Inflammatory macrophage treated with lipopolysaccharide for 1 hour (primary cell): ENCODE measurements at regions not wholly inside any gene's neighbourhood (a gene's known extent, or its start where the extent isn't known, plus 50 kb on each side); places are given as distances from the start of the nearest gene placed in this dataset.
A peak's percentile ranks its signal among the peaks of the same experiment; 100 is the strongest.

Experiments
- DNase-seq, 2 donors: peaks; one replicate each; pipeline ENCODE4 v3.0.0-alpha.2; 2020 to 2022

DNA sequence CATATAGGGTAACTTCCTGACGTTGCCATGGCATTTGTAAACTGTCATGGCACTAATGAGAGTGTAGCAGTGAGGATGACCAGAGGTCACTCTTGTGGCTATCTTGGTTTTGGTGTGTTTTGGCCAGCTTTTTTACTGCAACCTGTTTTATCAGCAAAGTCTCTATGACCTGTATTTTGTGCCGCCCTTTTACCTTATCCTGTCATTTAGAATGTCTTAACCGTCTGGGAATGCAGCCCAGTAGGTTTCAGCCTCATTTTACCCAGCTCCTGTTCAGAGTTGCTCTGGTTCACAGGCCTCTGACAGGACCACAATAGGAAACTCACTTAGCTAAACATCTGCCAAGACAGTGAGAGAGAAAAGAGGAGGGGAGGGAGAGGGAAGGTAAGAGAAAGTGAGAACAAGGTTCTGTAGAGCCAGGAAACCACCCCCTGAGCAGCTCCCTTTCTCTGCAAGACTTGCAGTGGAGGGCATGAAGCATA lies 64.8 kb upstream of the PLEKHG3 start:
- no peak for DNase-seq

DNA sequence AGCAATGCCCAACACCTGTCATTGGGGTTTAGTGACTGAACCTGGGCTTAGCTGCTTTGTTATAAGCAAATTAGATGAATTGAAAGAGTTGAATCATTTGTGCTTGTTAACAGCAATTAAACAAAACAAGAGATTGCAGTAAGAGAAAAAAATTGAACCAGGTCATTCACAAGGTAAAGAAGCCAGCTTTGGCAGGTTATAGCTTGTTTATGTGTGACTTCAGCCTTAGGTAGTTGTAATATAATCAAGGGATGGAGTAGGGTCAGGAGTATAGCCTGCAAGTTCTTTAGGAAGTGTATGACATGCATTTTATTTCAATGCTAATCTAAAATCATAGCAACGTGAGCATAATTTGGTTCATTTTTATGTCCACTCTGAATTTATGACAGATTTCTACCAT lies 63.4 kb upstream of the PLEKHG3 start:
- no peak for DNase-seq

DNA sequence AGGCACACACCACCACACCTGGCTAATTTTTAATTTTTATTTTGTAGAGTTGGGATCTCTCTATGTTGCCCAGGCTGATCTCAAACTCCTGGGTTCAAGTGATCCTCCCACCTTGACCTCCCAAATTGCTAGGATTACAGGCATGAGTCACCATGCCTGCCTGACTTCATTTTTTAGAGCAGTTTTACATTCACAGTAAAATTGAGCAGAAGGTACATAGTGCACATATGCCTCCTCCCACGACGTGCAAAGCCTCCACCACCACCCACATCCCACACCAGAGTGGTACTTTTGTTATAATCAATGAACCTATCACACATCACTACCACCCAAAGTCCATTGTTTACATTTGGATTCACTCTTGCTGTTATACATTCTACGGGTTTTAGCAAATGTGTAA lies 62.5 kb upstream of the PLEKHG3 start:
- DNase-seq: no peak

DNA sequence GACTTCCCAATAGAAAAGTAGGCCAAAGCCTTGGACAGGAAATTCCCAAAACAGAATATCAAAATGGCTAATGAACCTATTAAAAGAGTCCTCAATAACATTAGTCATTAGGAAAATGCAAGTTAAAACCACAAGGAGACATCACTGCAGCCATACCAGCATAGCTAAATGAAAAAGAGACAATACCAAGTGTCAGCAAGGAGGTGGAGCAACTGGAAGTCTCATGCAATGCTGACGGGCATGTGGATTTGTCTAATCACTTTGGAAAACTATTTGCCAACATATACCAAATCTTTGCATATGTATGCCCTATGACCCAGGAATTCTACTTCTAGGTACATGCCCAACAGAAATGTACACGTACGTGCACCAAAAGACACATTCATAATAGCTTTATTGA lies 60.5 kb upstream of the PLEKHG3 start:
- no peak for DNase-seq

DNA sequence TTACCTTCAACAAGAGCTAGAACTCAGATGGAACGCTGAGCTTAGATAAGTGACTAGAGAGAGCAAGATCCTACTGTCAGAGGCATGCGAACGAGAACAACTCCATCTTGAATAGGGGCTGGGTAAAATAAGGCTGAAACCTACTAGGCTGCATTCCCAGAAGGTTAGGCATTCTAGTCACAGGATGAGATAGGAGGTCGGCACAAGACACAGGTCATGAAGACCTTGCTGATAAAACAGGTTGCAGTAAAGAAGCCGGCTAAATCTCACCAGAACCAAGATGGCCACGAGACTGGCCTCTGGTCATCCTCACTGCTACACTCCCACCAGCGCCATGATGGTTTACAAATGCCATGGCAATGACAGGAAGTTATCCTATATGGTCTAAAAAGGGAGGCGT lies 59.6 kb upstream of the PLEKHG3 start:
- DNase-seq: no peak

DNA sequence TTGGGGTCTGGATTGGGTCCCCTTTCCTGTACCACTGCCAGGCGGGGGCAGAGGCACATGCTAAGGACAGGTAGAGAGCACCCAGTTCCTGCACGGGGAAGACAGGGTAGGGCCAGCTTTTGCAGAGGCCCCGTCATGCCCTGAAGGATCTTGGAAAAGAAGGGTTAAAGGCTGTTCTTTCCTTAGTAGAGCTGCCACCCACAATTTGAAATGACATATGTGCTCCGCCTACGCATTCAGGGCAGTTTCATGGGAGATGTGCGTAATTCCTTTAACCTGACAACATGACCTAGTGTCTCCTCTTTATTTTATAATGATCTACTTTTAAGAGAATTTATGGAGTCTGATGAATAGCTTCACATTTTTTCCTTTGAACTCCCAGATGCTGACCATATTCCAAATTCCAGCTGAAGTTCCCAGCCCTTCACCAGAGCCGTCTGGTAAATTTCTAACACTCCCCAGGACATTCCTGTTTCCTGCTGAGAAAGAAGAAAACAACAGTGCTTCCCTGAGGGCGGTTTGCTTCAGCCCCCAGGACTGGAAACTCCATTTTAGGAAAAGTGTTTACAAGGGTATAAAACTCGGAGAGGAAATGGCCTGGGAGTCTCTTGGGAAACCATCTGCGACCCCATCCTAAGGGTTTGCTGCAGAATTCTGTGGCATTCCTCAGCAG lies 58.9 kb upstream of the PLEKHG3 start:
- DNase-seq: peak; percentile 39 to 69

DNA sequence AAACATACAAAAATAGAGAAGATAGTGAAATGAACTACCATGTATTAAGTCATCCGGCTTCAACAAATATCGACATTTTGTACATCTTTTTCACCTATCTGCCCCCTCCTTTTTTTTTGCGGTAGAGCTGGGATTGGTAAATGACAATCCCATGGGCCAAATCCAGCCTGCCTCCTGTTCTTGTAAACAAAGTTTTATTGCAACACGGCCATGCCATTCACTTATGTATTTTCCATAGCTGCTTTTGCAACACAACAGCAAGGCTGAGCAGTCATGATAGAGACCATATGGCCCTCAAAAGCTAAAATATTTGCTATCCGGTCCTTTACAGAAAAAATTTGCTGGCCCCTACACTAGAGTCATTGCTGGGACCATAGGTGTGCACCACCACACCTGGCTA lies 58.1 kb upstream of the PLEKHG3 start:
- no peak for DNase-seq

DNA sequence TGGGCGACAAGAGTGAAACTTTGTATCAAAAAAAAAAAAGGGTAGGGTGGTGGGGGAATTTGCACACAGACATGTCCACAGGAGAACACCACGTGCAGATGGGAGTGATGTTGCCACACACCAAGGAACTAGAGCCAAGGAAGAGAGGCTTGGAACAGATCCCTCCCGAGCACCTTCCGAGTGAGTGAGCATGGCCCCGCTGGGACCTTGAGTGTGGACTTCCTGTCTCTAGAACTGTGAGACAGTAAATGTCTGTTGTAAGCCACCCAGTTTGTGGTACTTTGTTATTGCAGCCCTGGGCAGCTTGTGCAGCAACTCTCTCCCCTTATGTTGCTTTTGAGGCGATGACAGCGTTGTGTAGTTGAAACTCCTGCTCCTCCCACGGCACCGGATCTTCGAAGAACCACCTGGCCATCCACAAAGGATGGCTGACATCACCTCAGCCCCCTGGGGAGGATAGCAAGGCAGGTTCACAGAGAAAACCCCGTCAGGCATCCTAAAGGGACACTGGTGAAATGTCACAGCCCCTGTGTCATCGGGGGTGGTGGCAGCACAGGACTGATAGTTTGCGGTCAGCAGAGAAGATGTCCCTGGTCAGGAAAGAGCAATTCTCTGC lies 54.7 kb upstream of the PLEKHG3 start:
- no peak for DNase-seq

DNA sequence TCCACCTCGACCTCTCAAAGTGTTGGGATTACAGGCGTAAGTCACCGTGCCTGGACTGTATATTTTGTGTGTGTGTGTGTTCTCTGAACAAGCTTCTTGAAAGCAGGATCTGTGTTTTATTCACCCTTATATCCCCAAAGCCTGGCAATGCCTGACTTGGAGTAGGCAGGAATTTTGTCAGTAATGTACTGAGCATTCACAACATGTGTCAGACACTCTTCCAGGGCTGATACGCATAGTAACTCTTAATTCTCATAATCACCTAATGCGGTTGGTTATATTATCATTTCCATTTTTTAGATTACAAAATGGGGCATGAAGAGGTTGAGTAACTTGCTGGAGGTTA lies 50.4 kb upstream of the PLEKHG3 start:
- DNase-seq: no peak

DNA sequence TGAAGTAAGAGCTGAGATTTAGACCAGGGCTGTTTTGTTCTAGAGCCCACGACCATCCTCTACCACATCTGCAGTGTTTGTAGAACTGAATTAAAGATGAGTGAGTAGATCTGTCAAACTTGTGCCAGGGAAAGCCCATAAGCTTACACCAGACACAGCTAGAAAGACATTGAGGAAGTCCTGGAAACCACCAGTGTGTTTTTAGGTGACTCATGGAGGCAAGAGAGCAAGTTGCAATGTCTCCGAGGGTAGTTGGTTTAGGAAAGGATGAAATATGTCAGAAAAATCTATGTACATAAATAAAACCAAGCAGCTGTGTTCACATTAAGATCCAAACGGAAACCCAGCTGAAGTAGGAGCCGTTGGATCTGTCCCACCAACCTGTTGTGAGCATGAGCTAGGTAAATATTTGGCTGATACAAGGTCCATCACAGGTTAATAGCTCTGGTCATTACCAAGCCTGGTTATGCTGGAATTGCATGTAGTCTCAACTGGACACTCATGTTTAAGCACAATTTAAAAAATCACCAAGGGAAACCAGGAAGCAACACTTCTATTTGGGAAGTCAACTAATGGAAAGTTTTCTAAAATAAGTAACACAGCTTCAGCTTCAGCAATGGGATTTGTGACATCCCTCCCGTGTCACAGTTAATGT lies 49.9 kb upstream of the PLEKHG3 start:
- DNase-seq: peak; percentile 90 to 99
